Peyer's patch (tissue), 4 donors: ENCODE measurements at regions not wholly inside any gene's neighbourhood (a gene's known extent, or its start where the extent isn't known, plus 50 kb on each side); places are given as distances from the start of the nearest gene placed in this dataset.

Source experiments
- DNase-seq, 3 donors: peaks; one replicate each; pipeline ENCODE4 v3.0.0-alpha.2; 2017 to 2019
- H3K27ac ChIP-seq, 4 donors: fragments of 200-600 bp; sonication (generic); one replicate each; pipeline ENCODE4 v1.5.1; 2016 to 2019
- H3K27me3 ChIP-seq, 2 donors: fragments of 200-600 bp; sonication (generic); one replicate each; pipeline ENCODE4 v1.5.1; 2019
- H3K36me3 ChIP-seq, 3 donors: fragments of 200-600 bp; sonication (generic); one replicate each; pipeline ENCODE4 v1.5.1; 2016 to 2019
- H3K4me1 ChIP-seq, 4 donors: fragments of 200-600 bp; sonication (generic); one replicate each; pipeline ENCODE4 v1.5.1; 2016 to 2019
- H3K4me3 ChIP-seq, 4 donors: fragments of 200-600 bp; sonication (generic); 1 replicate in 3 of 4; 2 replicates in 1 of 4; pipeline ENCODE4 v1.5.1; 2016 to 2019; ENCODE audit warnings: mild to moderate bottlenecking in 1 of 4
- H3K9me3 ChIP-seq, 4 donors: fragments of 200-600 bp; sonication (generic); one replicate each; pipeline ENCODE4 v1.5.1; 2016 to 2019; ENCODE audit warnings: mild to moderate bottlenecking in 1 of 4
- POLR2A ChIP-seq, 2 donors: fragments of 450-650 bp; IDR thresholded peaks; one replicate each; pipeline ENCODE4 v1.5.1; 2017; ENCODE audit warnings: antibody characterized with exemption in 2 of 2, mild to moderate bottlenecking in 2 of 2, moderate library complexity in 2 of 2
- TF ChIP-seq, protein P1 (sequence below), 6 experiments: fragments of 450-650 bp in 4 of 6; fragments of 200-600 bp in 2 of 6; sonication (generic) in 1 of 6; IDR thresholded peaks; one replicate each; pipeline ENCODE4 v1.5.1; 2017 to 2019; ENCODE audit warnings: antibody characterized with exemption in 6 of 6, mild to moderate bottlenecking in 3 of 6, moderate library complexity in 1 of 6

DNA sequence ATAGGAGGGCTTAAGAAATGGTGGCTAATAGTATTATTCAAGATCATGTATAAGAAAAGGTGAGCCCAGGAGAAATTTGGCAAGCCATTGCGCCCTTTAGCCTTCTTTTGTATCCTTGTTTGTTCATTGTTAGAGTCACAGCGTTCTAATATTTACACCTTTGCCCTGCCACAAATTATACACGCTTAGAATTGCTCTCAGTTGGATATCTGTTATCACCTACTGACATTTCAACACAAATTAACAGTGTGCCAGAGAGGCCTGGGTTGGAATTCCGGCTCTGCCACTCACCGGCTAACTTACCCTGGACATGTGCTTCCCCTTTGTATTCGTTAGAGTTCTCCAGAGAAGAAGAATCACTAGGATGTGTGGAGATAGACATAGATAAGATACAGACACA is 148.7 kb upstream of the KIT start:
- DNase-seq: no peak
- peaks cover 0 to 5% (median 0%) of the 10 kb centered on the region in 4 donors for H3K9me3 ChIP-seq
- no peak overlapping the region for H3K4me3 ChIP-seq
- no peaks in the 10 kb centered on the region for H3K27me3 ChIP-seq
- H3K36me3 ChIP-seq: no peaks in the 10 kb centered on the region
- H3K27ac ChIP-seq: no peak overlapping the region
- TF ChIP-seq, protein P1, sequence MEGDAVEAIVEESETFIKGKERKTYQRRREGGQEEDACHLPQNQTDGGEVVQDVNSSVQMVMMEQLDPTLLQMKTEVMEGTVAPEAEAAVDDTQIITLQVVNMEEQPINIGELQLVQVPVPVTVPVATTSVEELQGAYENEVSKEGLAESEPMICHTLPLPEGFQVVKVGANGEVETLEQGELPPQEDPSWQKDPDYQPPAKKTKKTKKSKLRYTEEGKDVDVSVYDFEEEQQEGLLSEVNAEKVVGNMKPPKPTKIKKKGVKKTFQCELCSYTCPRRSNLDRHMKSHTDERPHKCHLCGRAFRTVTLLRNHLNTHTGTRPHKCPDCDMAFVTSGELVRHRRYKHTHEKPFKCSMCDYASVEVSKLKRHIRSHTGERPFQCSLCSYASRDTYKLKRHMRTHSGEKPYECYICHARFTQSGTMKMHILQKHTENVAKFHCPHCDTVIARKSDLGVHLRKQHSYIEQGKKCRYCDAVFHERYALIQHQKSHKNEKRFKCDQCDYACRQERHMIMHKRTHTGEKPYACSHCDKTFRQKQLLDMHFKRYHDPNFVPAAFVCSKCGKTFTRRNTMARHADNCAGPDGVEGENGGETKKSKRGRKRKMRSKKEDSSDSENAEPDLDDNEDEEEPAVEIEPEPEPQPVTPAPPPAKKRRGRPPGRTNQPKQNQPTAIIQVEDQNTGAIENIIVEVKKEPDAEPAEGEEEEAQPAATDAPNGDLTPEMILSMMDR (IDR thresholded peaks at IDR 0.05): no peak
- no peak for TF ChIP-seq POLR2A (IDR thresholded peaks at IDR 0.05)
- no peaks in the 10 kb centered on the region for H3K4me1 ChIP-seq

DNA sequence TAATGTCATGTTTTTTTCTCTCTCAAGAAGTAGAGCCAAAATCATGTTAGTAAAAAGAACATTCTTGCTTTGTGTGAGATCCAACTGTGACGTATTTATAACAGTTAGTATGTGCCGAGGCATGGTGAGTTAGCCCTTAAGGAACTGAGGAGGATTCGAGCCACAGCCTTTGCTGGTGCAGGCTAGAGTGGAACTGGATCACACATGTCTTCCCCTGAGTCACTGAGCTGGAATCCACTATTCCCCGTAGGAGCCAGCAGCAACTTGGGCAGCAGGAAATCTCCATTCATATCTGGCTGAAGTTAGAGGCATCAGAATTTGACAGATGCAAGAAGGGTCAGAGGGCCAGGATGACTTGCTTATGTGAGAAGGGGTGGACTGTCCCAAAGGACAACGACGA is 144.6 kb upstream of the KIT start:
- H3K27me3 ChIP-seq: no peaks in the 10 kb centered on the region
- no peak overlapping the region for H3K4me3 ChIP-seq
- DNase-seq: no peak
- H3K36me3 ChIP-seq: no peaks in the 10 kb centered on the region
- H3K9me3 ChIP-seq: no peaks in the 10 kb centered on the region
- H3K27ac ChIP-seq: no peak overlapping the region
- H3K4me1 ChIP-seq: no peaks in the 10 kb centered on the region
- TF ChIP-seq, protein P1 (IDR thresholded peaks at IDR 0.05): no peak
- TF ChIP-seq POLR2A (IDR thresholded peaks at IDR 0.05): no peak

DNA sequence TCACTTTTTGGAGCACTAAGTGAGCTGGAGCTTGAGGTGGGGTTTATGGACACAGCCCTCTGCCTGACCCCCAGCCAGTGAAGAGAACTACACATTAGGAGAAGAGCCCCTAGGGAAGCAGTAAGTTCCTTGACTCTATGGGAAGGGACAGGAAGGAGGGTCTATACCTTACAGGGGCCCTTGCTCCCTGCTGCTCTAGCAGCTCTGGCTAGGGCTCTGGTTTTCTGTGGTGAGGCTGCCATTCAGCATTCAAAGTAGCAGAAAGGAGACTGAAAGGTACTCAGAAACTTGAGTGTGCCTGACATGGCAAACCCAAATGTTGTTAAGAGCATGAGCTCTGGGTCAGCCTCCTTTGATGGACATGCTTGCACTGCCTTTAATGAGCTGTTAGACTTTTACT is 144.0 kb upstream of the KIT start:
- Histone ChIP-seq H3K4me3 (no peak overlapping the region), H3K4me1 (no peaks in the 10 kb centered on the region), H3K27me3 (no peaks in the 10 kb centered on the region), H3K27ac (no peak overlapping the region), H3K9me3 (no peaks in the 10 kb centered on the region), H3K36me3 (no peaks in the 10 kb centered on the region)
- no peak for DNase-seq
- TF ChIP-seq, protein P1 (IDR thresholded peaks at IDR 0.05): no peak
- no peak for TF ChIP-seq POLR2A (IDR thresholded peaks at IDR 0.05)

DNA sequence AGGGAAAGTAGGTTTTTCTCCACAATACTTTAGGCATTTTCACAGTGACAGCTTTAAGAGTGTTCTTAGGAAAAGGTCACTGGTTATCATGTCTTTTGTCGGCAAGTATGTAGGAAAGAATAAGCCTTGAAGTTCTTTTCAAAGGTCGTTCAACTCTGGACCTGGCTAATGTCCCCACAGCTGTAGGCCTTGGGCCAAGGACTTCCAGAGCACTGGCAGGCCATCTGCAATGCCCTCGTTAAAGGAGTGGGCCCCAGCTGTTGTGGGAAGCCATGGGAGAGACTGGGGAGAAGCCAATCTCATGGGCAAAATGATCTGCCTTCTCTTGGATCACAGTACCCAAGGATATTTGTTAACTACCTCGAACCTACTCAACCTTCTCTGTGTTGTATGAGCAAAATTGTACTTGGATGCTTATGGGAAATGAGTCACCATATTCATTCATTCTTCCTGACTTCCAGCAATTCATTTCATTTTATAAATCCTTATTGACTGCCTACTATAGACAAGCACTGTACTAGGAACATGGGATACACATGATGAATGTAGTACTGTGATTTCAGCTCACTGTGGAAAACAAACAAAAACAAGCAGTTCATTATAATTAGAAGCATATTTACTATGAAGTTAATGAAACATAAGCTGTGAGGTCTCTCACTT is 141.1 kb upstream of the KIT start:
- DNase-seq: no peak
- Histone ChIP-seq H3K27me3 (no peaks in the 10 kb centered on the region), H3K4me1 (no peaks in the 10 kb centered on the region), H3K36me3 (no peaks in the 10 kb centered on the region), H3K9me3 (no peaks in the 10 kb centered on the region), H3K4me3 (no peak overlapping the region), H3K27ac (no peak overlapping the region)
- TF ChIP-seq POLR2A (IDR thresholded peaks at IDR 0.05): no peak
- TF ChIP-seq, protein P1 (IDR thresholded peaks at IDR 0.05): no peak

DNA sequence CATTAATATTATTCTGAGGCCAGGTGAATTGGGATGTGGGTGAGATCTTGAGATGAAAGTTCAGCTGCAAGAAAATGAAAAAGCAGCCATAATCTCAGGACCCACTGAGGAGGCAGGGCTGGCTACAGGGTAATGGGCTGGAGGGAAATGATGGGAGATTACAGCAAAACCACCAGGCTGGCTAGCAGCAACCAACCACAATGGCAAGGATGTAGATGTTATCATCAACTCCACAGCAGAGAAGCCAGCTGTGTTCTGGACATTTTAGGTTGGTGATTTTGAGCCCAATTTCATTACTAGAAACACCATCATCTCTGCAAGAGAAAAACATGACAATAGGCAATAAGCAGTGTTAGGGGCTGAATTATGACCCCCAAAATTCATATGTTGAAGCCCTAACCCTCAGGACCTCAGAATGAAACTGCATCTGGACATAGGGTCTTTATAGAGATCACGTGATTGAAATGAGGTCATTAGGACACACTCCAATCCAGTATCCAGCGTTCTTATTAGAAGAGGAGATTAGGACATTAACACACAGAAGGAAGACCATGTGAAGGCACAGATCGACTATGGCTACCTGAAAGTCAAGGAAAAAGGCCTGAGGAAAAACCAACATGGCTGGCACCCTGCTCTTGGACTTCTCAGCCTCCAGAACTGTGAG is 139.8 kb upstream of the KIT start:
- Histone ChIP-seq H3K4me3 (no peak overlapping the region), H3K27me3 (no peaks in the 10 kb centered on the region), H3K27ac (no peak overlapping the region), H3K36me3 (no peaks in the 10 kb centered on the region), H3K4me1 (no peaks in the 10 kb centered on the region), H3K9me3 (no peaks in the 10 kb centered on the region)
- no peak for DNase-seq
- no peak for TF ChIP-seq POLR2A (IDR thresholded peaks at IDR 0.05)
- TF ChIP-seq, protein P1 (IDR thresholded peaks at IDR 0.05): no peak
